HepG2 (cell line): ENCODE measurements at regions not wholly inside any gene's neighbourhood (a gene's known extent, or its start where the extent isn't known, plus 50 kb on each side); places are given as distances from the start of the nearest gene placed in this dataset.

Experiments
- ELK4 ChIP-seq: sonication (generic); formaldehyde crosslinking; IDR thresholded peaks from 2 replicates; pipeline ENCODE4 v1.9.0; 2021; ENCODE audit warnings: missing genetic modification reagents, borderline replicate concordance
- FOXK2 ChIP-seq: fragments of 450-650 bp; IDR thresholded peaks from 2 replicates; pipeline ENCODE4 v1.6.1; 2016
- GATAD1 ChIP-seq: IDR thresholded peaks from 2 replicates; pipeline ENCODE4 v1.6.1; 2016; ENCODE audit warnings: missing genetic modification reagents, missing compliant biosample characterization
- KAT8 ChIP-seq: IDR thresholded peaks from 2 replicates; pipeline ENCODE4 v1.6.1; 2016; ENCODE audit warnings: missing genetic modification reagents, missing compliant biosample characterization
- MYPOP ChIP-seq: sonication (generic); formaldehyde crosslinking; IDR thresholded peaks from 2 replicates; pipeline ENCODE4 v1.8.1; 2023; ENCODE audit warnings: mild to moderate bottlenecking, moderate library complexity, missing genetic modification reagents
- NBN ChIP-seq: fragments of 450-650 bp; conservative IDR thresholded peaks from 2 replicates; pipeline ENCODE4 v1.6.1; 2017
- PBX3 ChIP-seq: sonication (generic); formaldehyde crosslinking; IDR thresholded peaks from 2 replicates; pipeline ENCODE4 v1.8.1; 2023; ENCODE audit warnings: missing genetic modification reagents, inconsistent platforms, borderline replicate concordance
- PHF5A ChIP-seq: IDR thresholded peaks from one replicate; pipeline ENCODE4 v1.6.1; 2018; ENCODE audit warnings: low read depth, missing genetic modification reagents; ENCODE audit not compliant: unreplicated experiment
- SALL2 ChIP-seq: sonication (generic); formaldehyde crosslinking; IDR thresholded peaks from 2 replicates; pipeline ENCODE4 v1.8.1; 2023; ENCODE audit warnings: mild to moderate bottlenecking, missing genetic modification reagents, inconsistent platforms
- ZFP36L2 ChIP-seq: sonication (generic); formaldehyde crosslinking; IDR thresholded peaks from 2 replicates; pipeline ENCODE4 v1.4.0; 2020; ENCODE audit warnings: missing genetic modification reagents
- ZNF136 ChIP-seq: sonication (generic); formaldehyde crosslinking; IDR thresholded peaks from 2 replicates; pipeline ENCODE4 v1.8.1; 2022; ENCODE audit warnings: low read depth, mild to moderate bottlenecking, moderate library complexity, missing genetic modification reagents
- ZNF326 ChIP-seq: sonication (generic); formaldehyde crosslinking; IDR thresholded peaks from 2 replicates; pipeline ENCODE4 v1.4.0; 2020; ENCODE audit warnings: missing genetic modification reagents, borderline replicate concordance
- ZNF550 ChIP-seq: sonication (generic); formaldehyde crosslinking; IDR thresholded peaks from 2 replicates; pipeline ENCODE4 v1.4.0; 2020; ENCODE audit warnings: mild to moderate bottlenecking, missing genetic modification reagents, borderline replicate concordance
- ZNF562 ChIP-seq: sonication (generic); formaldehyde crosslinking; IDR thresholded peaks from 2 replicates; pipeline ENCODE4 v1.8.0; 2022; ENCODE audit warnings: missing genetic modification reagents, borderline replicate concordance
- ZNF569 ChIP-seq: sonication (generic); formaldehyde crosslinking; IDR thresholded peaks from 2 replicates; pipeline ENCODE4 v1.5.0; 2020; ENCODE audit warnings: mild to moderate bottlenecking, missing genetic modification reagents, moderate library complexity, borderline replicate concordance
- ZNF724P ChIP-seq: sonication (generic); formaldehyde crosslinking; IDR thresholded peaks from 2 replicates; pipeline ENCODE4 v1.8.0; 2022; ENCODE audit warnings: missing genetic modification reagents, borderline replicate concordance

- TF ChIP-seq ELK4 (no peak), ZNF550 (no peak), GATAD1 (no peak), FOXK2 (no peak), ZNF569 (CRISPR knock-in tag) (no peak), ZNF136 (CRISPR knock-in tag) (no peak), ZNF724P (CRISPR knock-in tag) (no peak), ZNF562 (CRISPR knock-in tag) (no peak), SALL2 (no peak), ZFP36L2 (CRISPR knock-in tag) (no peak), NBN (0 out of 2 replicates have a peak, but pooled peaks have one; percentile 68), ZNF326 (CRISPR knock-in tag) (no peak), PHF5A (CRISPR knock-in tag) (no peak), KAT8 (CRISPR knock-in tag) (no peak), MYPOP (CRISPR knock-in tag) (no peak), PBX3 (no peak)
- TF ChIP-seq, all 625 proteins: peak for 19
Observed at GRCh38 chr2:234682492-234683228, 185.8 kb upstream of the ARL4C start (continued).
